ENCODE measurements at regions not wholly inside any gene's neighbourhood (a gene's known extent, or its start where the extent isn't known, plus 50 kb on each side); places are given as distances from the start of the nearest gene placed in this dataset.

GRCh38 chr17:31744511-31744951, 114.5 kb downstream of the COPRS start:
- Histone ChIP-seq H3K4me3 (ENCODE audit: low read depth, low read length) (no peak overlapping the region), H3K36me3 (ENCODE audit: control insufficient read depth, insufficient read depth, low read length) (no peaks in the 10 kb centered on the region), H3K9ac (no peak overlapping the region), H3K4me2 (ENCODE audit: low read length) (no peak overlapping the region), H3K27me3 (ENCODE audit: control insufficient read depth, insufficient read depth, low read length) (no peaks in the 10 kb centered on the region), H2AFZ (no peak overlapping the region), H3K27ac (no peak overlapping the region), H3K4me1 (no peaks in the 10 kb centered on the region), H3K79me2 (no peaks in the 10 kb centered on the region), H3K9me3 (ENCODE audit: control insufficient read depth, low read length) (no peaks in the 10 kb centered on the region)
- TF ChIP-seq CTCF (IDR thresholded peaks at IDR 0.05): no peak

GRCh38 chr17:31743797-31744196, 115.2 kb downstream of the COPRS start:
- H3K4me2 ChIP-seq (ENCODE audit: low read length): no peak overlapping the region
- H3K36me3 ChIP-seq (ENCODE audit: control insufficient read depth, insufficient read depth, low read length): no peaks in the 10 kb centered on the region
- no peaks in the 10 kb centered on the region for H3K79me2 ChIP-seq
- TF ChIP-seq CTCF (IDR thresholded peaks at IDR 0.05): no peak
- no peak overlapping the region for H3K4me3 ChIP-seq (ENCODE audit: low read depth, low read length)
- H3K27ac ChIP-seq: no peak overlapping the region
- no peaks in the 10 kb centered on the region for H3K9me3 ChIP-seq (ENCODE audit: control insufficient read depth, low read length)
- H3K4me1 ChIP-seq: no peaks in the 10 kb centered on the region
- no peak overlapping the region for H2AFZ ChIP-seq
- H3K9ac ChIP-seq: no peak overlapping the region
- H3K27me3 ChIP-seq (ENCODE audit: control insufficient read depth, insufficient read depth, low read length): no peaks in the 10 kb centered on the region

GRCh38 chr17:31741371-31741770, 117.7 kb downstream of the COPRS start:
- Histone ChIP-seq H3K9me3 (ENCODE audit: control insufficient read depth, low read length) (no peaks in the 10 kb centered on the region), H3K36me3 (ENCODE audit: control insufficient read depth, insufficient read depth, low read length) (no peaks in the 10 kb centered on the region), H3K4me3 (ENCODE audit: low read depth, low read length) (no peak overlapping the region), H3K27me3 (ENCODE audit: control insufficient read depth, insufficient read depth, low read length) (no peaks in the 10 kb centered on the region), H3K9ac (no peak overlapping the region), H3K4me2 (ENCODE audit: low read length) (no peak overlapping the region), H2AFZ (no peak overlapping the region), H3K79me2 (no peaks in the 10 kb centered on the region), H3K4me1 (no peaks in the 10 kb centered on the region), H3K27ac (no peak overlapping the region)
- no peak for TF ChIP-seq CTCF (IDR thresholded peaks at IDR 0.05)

GRCh38 chr17:31740611-31741082, 118.4 kb downstream of the COPRS start:
- no peak overlapping the region for H2AFZ ChIP-seq

More at GRCh38 chr17:31740611-31741082, 118.4 kb downstream of the COPRS start:
- Histone ChIP-seq H3K4me3 (ENCODE audit: low read depth, low read length) (no peak overlapping the region), H3K4me2 (ENCODE audit: low read length) (no peak overlapping the region), H3K36me3 (ENCODE audit: control insufficient read depth, insufficient read depth, low read length) (no peaks in the 10 kb centered on the region), H3K27ac (no peak overlapping the region), H3K9me3 (ENCODE audit: control insufficient read depth, low read length) (no peaks in the 10 kb centered on the region), H3K9ac (no peak overlapping the region), H3K27me3 (ENCODE audit: control insufficient read depth, insufficient read depth, low read length) (no peaks in the 10 kb centered on the region), H3K4me1 (no peaks in the 10 kb centered on the region), H3K79me2 (no peaks in the 10 kb centered on the region)
- no peak for TF ChIP-seq CTCF (IDR thresholded peaks at IDR 0.05)

All from parathyroid adenoma (tissue), 2 donors.